CD4-positive, alpha-beta memory T cell (primary cell): ENCODE measurements at regions not wholly inside any gene's neighbourhood (a gene's known extent, or its start where the extent isn't known, plus 50 kb on each side); places are given as distances from the start of the nearest gene placed in this dataset.

Experiments used
- CTCF ChIA-PET: fragments of 350-600 bp; sonication (Branson Sonifier 250); formaldehyde crosslinking; loops from one replicate; lab custom pipeline; 2021; ENCODE audit warnings: inconsistent platforms; ENCODE audit not compliant: partially characterized antibody; lab: Charles Lee
- POLR2A ChIA-PET: fragments of 350-600 bp; sonication (Branson Sonifier 250); formaldehyde crosslinking; loops from one replicate; lab custom pipeline; 2021; ENCODE audit not compliant: partially characterized antibody; lab: Charles Lee
- DNase-seq, 5 donors: peaks; one replicate each; pipeline versions ENCODE4 v3.0.0 to v3.0.0-alpha.2; 2020 to 2022; ENCODE audit warnings: mixed read lengths in 1 of 5
- H3K27ac ChIP-seq: one replicate; pipeline ENCODE4 v1.7.0; 2013; ENCODE audit warnings: low read depth, low read length
- H3K27me3 ChIP-seq: 2 replicates; pipeline ENCODE4 v1.7.0; 2013; ENCODE audit warnings: mild to moderate bottlenecking, low read length, moderate library complexity; ENCODE audit not compliant: insufficient read depth
- H3K36me3 ChIP-seq: 2 replicates; pipeline ENCODE4 v1.7.0; 2013; ENCODE audit warnings: mild to moderate bottlenecking, low read length, moderate library complexity; ENCODE audit not compliant: insufficient read depth
- H3K4me1 ChIP-seq: 2 replicates; pipeline ENCODE4 v1.7.0; 2013; ENCODE audit warnings: mild to moderate bottlenecking, low read length, moderate library complexity; ENCODE audit not compliant: insufficient read depth
- H3K4me3 ChIP-seq, 2 donors: one replicate each; pipeline ENCODE4 v1.7.0; 2013; ENCODE audit warnings: low read length in 2 of 2, mild to moderate bottlenecking in 1 of 2
- H3K9me3 ChIP-seq, 2 donors: one replicate each; pipeline ENCODE4 v1.7.0; 2013; ENCODE audit warnings: low read length in 2 of 2, control low read depth in 1 of 2; ENCODE audit not compliant: control insufficient read depth in 1 of 2
- H3K27ac Mint-ChIP-seq, 7 donors: one replicate each; pipeline ENCODE4 v1.8.0; 2020 to 2021; ENCODE audit warnings: mixed read lengths in 7 of 7, mild to moderate bottlenecking in 6 of 7, inconsistent platforms in 3 of 7, moderate library complexity in 3 of 7
- H3K27me3 Mint-ChIP-seq, 2 donors: one replicate each; pipeline ENCODE4 v1.8.0; 2020 to 2021; ENCODE audit warnings: mixed read lengths in 2 of 2
- H3K36me3 Mint-ChIP-seq, 2 donors: one replicate each; pipeline ENCODE4 v1.8.0; 2020 to 2021; ENCODE audit warnings: mixed read lengths in 2 of 2, inconsistent platforms in 1 of 2, mild to moderate bottlenecking in 1 of 2
- H3K4me1 Mint-ChIP-seq, 4 donors: one replicate each; pipeline ENCODE4 v1.8.0; 2020 to 2021; ENCODE audit warnings: mixed read lengths in 4 of 4, mild to moderate bottlenecking in 1 of 4
- H3K4me3 Mint-ChIP-seq, 8 donors: one replicate each; pipeline ENCODE4 v1.8.0; 2020 to 2021; ENCODE audit warnings: mixed read lengths in 8 of 8, mild to moderate bottlenecking in 7 of 8, moderate library complexity in 6 of 8, inconsistent platforms in 3 of 8
- H3K9me3 Mint-ChIP-seq, 8 donors: one replicate each; pipeline ENCODE4 v1.8.0; 2020 to 2021; ENCODE audit warnings: mixed read lengths in 8 of 8, mild to moderate bottlenecking in 5 of 8, inconsistent platforms in 3 of 8, moderate library complexity in 1 of 8
- intact Hi-C: fragments of 100-400 bp; cut with micrococcal nuclease; formaldehyde crosslinking; loops from one replicate; pipeline ENCODE4 v1.15.1; 2023

DNA sequence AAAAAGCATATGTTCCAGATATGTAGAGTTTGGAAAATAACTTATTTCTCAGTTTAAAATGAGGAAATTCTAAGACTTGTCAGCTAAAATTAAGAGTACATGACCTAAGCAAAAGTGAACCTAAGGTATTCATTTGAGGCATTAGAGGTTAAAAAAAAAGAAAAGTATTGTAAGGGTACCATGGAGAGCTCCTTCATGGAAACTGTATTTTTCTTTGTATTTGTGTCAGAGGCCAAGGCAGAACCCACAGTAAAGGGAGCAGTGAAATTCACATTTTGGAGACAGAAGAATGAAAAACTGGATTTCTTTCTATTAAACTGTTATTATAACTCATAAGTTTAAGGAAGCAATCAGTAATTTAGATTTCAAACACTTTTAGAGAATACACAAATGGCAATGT, 1494.8 kb downstream of the KCNT2 start:
- Histone ChIP-seq H3K27ac (no peak overlapping the region), H3K4me1 (no peaks in the 10 kb centered on the region), H3K27me3 (no peaks in the 10 kb centered on the region), H3K36me3 (no peaks in the 10 kb centered on the region), H3K9me3 (no peaks in the 10 kb centered on the region), H3K4me3 (no peak overlapping the region)
- no peak overlapping the region for H3K4me3 Mint-ChIP-seq
- H3K27ac Mint-ChIP-seq = no peak overlapping the region
- CTCF ChIA-PET = no interaction called here
- intact Hi-C loops = no loop called here
- POLR2A ChIA-PET = no interaction called here
- H3K36me3 Mint-ChIP-seq = no peaks in the 10 kb centered on the region
- H3K27me3 Mint-ChIP-seq = peaks cover 0 to 1% of the 10 kb centered on the region in 2 donors
- no peak for DNase-seq
- H3K9me3 Mint-ChIP-seq = peaks cover 0 to 4% (median under 1%) of the 10 kb centered on the region in 8 donors
- H3K4me1 Mint-ChIP-seq = no peaks in the 10 kb centered on the region

DNA sequence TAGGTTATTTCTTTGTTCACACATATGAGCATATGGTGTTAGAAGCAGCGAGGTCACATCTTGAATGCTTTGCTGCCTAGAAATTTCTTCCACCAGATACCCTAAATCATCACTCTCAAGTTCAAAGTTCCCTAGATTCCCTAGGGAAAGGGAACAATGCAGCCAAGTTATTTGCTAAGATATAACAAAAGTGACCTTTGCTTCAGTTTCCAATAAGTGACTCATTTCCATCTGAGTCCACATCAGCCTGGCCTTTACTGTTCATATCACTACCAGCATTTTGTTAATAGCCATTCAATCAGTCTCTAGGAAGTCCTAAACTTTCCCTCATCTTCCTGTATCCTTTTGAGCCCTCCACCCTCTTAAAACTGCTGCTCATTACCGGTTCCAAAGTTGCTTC, 1502.5 kb downstream of the KCNT2 start:
- H3K27me3 Mint-ChIP-seq = peaks cover 0 to 5% of the 10 kb centered on the region in 2 donors
- intact Hi-C loops = no loop called here
- ChIA-PET POLR2A (no interaction called here), CTCF (no interaction called here)
- no peak overlapping the region for H3K4me3 Mint-ChIP-seq
- H3K27ac Mint-ChIP-seq = no peak overlapping the region
- Histone ChIP-seq H3K36me3 (no peaks in the 10 kb centered on the region), H3K9me3 (no peaks in the 10 kb centered on the region), H3K4me1 (no peaks in the 10 kb centered on the region), H3K27me3 (no peaks in the 10 kb centered on the region), H3K4me3 (no peak overlapping the region), H3K27ac (no peak overlapping the region)
- peaks cover 0 to 21% (median 12%) of the 10 kb centered on the region in 8 donors for H3K9me3 Mint-ChIP-seq
- H3K36me3 Mint-ChIP-seq = no peaks in the 10 kb centered on the region
- DNase-seq = no peak
- H3K4me1 Mint-ChIP-seq = no peaks in the 10 kb centered on the region

GRCh38 chr1:195105281-195105680, 1503.0 kb downstream of the KCNT2 start:
- Histone ChIP-seq H3K9me3 (no peaks in the 10 kb centered on the region), H3K4me1 (no peaks in the 10 kb centered on the region), H3K27ac (no peak overlapping the region), H3K4me3 (no peak overlapping the region), H3K36me3 (no peaks in the 10 kb centered on the region), H3K27me3 (no peaks in the 10 kb centered on the region)
- no peaks in the 10 kb centered on the region for H3K4me1 Mint-ChIP-seq
- POLR2A ChIA-PET = no interaction called here
- no peak overlapping the region for H3K4me3 Mint-ChIP-seq
- H3K36me3 Mint-ChIP-seq = no peaks in the 10 kb centered on the region
- H3K27ac Mint-ChIP-seq = no peak overlapping the region
- CTCF ChIA-PET = no interaction called here
- peaks cover 0 to 5% of the 10 kb centered on the region in 2 donors for H3K27me3 Mint-ChIP-seq
- no peak for DNase-seq
- intact Hi-C loops = no loop called here
- H3K9me3 Mint-ChIP-seq = peaks cover 0 to 21% (median 12%) of the 10 kb centered on the region in 8 donors

DNA sequence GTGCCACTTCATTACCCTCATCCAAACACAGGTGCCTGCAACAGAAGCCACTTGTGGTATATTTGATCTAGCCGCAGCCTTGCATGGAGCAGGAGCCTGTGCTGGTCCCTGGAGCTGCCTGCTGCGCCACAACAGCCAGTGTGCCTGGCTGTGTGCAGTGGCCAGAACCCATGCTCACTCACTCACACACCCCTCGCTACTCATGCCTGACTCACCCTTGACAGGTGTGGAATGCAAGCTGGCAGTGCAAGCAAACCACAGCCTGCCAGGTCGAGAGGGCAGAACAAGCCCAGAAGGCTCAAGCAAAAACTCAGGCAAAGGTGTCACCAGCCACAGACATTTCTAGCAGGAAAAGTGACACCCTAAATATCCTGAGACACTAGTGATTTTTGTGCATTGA, 1510.9 kb downstream of the KCNT2 start:
- Histone ChIP-seq H3K27ac (no peak overlapping the region), H3K4me3 (no peak overlapping the region), H3K27me3 (no peaks in the 10 kb centered on the region), H3K9me3 (no peaks in the 10 kb centered on the region), H3K36me3 (no peaks in the 10 kb centered on the region), H3K4me1 (no peaks in the 10 kb centered on the region)
- no peaks in the 10 kb centered on the region for H3K36me3 Mint-ChIP-seq
- no peak overlapping the region for H3K27ac Mint-ChIP-seq
- no peaks in the 10 kb centered on the region for H3K9me3 Mint-ChIP-seq
- H3K4me1 Mint-ChIP-seq = no peaks in the 10 kb centered on the region
- no peak overlapping the region for H3K4me3 Mint-ChIP-seq
- no peak for DNase-seq
- ChIA-PET CTCF (no interaction called here), POLR2A (no interaction called here)
- intact Hi-C loops = no loop called here
- peaks cover 0 to 1% of the 10 kb centered on the region in 2 donors for H3K27me3 Mint-ChIP-seq

DNA sequence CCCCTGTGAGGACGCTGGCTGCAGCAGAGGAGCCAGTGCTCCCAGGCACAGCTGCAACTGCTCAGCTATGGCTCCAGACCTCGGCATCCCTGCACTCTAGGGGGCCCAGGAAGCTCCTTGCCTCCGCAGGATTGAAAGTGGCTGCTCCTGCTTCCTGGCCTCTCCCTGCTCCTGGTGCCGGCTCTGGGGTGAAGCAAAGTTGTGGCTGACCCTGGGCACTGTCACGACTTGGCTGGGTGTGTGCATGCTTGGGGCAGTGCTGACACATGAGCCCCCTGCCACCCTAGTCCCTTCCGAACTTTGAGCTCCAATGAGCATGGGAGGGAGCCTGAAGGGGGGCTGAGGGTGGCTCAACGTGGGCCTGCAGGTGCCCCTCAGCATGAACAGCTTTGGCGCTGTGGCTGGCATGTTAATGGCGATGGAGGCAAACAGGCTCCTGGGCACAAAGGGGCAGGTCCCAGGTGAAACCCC, 1512.2 kb downstream of the KCNT2 start:
- no peaks in the 10 kb centered on the region for H3K4me1 ChIP-seq
- ChIA-PET POLR2A (no interaction called here), CTCF (no interaction called here)
- no peak overlapping the region for H3K27ac ChIP-seq
- DNase-seq = no peak
- no peaks in the 10 kb centered on the region for H3K4me1 Mint-ChIP-seq
- no peaks in the 10 kb centered on the region for H3K27me3 ChIP-seq
- no peaks in the 10 kb centered on the region for H3K9me3 Mint-ChIP-seq
- H3K36me3 Mint-ChIP-seq = no peaks in the 10 kb centered on the region
- no peaks in the 10 kb centered on the region for H3K36me3 ChIP-seq
- intact Hi-C loops = no loop called here
- H3K27ac Mint-ChIP-seq = no peak overlapping the region
- no peak overlapping the region for H3K4me3 Mint-ChIP-seq
- peaks cover 0 to 3% of the 10 kb centered on the region in 2 donors for H3K27me3 Mint-ChIP-seq
- no peaks in the 10 kb centered on the region for H3K9me3 ChIP-seq
- no peak overlapping the region for H3K4me3 ChIP-seq

DNA sequence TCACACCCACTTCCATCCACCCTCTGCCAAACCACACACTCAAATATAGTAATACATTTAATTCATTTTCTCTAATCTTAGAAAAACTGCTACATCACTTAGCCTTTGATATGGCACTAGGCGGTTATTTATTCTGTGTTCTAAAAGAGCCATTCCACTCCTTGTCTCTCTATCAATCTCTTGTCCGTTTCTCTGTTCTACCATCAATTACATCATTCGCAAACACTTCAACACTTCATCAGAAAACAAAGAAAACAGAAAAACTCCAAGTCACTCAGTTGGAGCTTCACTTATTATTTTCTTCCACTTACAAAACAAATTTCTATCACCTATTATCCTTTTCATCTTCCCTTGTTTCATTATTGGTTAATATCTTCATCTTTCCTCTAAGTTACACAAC, 1523.0 kb downstream of the KCNT2 start:
- no peaks in the 10 kb centered on the region for H3K36me3 ChIP-seq
- no peaks in the 10 kb centered on the region for H3K4me1 ChIP-seq
- no peak overlapping the region for H3K27ac ChIP-seq
- DNase-seq = no peak
- H3K4me1 Mint-ChIP-seq = no peaks in the 10 kb centered on the region
- H3K27ac Mint-ChIP-seq = no peak overlapping the region
- no peaks in the 10 kb centered on the region for H3K36me3 Mint-ChIP-seq
- ChIA-PET POLR2A (no interaction called here), CTCF (no interaction called here)
- H3K27me3 Mint-ChIP-seq = no peaks in the 10 kb centered on the region
- no peak overlapping the region for H3K4me3 ChIP-seq
- intact Hi-C loops = no loop called here
- no peaks in the 10 kb centered on the region for H3K27me3 ChIP-seq
- H3K9me3 ChIP-seq = no peaks in the 10 kb centered on the region
- H3K9me3 Mint-ChIP-seq = peaks cover 0 to 1% (median 0%) of the 10 kb centered on the region in 8 donors
- no peak overlapping the region for H3K4me3 Mint-ChIP-seq

DNA sequence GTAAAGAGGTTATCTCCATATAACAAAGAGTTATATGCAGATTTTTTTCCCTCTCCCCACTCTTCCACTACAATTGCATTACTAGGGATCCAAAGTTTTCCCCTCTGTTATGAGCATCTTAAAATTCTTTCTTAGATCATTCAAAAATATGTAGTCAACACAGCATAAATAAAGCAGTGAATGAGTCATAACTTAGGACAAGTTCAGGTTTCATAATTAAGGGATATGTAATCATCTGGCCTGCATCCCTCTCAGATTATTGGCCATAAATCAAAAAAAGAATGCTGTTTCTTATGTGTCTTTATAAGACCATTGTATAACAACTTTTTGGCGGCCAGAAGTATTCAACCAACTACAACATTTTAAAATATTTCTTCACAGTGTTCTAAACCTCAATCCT, 1526.1 kb downstream of the KCNT2 start:
- peaks cover 0 to 1% (median 0%) of the 10 kb centered on the region in 8 donors for H3K9me3 Mint-ChIP-seq
- ChIA-PET POLR2A (no interaction called here), CTCF (no interaction called here)
- Histone ChIP-seq H3K9me3 (no peaks in the 10 kb centered on the region), H3K4me3 (no peak overlapping the region), H3K4me1 (no peaks in the 10 kb centered on the region), H3K27ac (no peak overlapping the region), H3K27me3 (no peaks in the 10 kb centered on the region), H3K36me3 (no peaks in the 10 kb centered on the region)
- H3K27me3 Mint-ChIP-seq = no peaks in the 10 kb centered on the region
- no peak for DNase-seq
- H3K4me3 Mint-ChIP-seq = no peak overlapping the region
- no peaks in the 10 kb centered on the region for H3K36me3 Mint-ChIP-seq
- intact Hi-C loops = no loop called here
- H3K4me1 Mint-ChIP-seq = no peaks in the 10 kb centered on the region
- H3K27ac Mint-ChIP-seq = no peak overlapping the region

- Mint-ChIP-seq H3K4me1 (no peaks in the 10 kb centered on the region), H3K9me3 (peaks cover 0 to 1% (median 0%) of the 10 kb centered on the region in 8 donors), H3K36me3 (no peaks in the 10 kb centered on the region), H3K4me3 (no peak overlapping the region), H3K27ac (no peak overlapping the region), H3K27me3 (peaks cover 0 to 1% of the 10 kb centered on the region in 2 donors)
- no peak overlapping the region for H3K27ac ChIP-seq
- POLR2A ChIA-PET = no interaction called here
- no peaks in the 10 kb centered on the region for H3K27me3 ChIP-seq
- no peaks in the 10 kb centered on the region for H3K9me3 ChIP-seq
- no peaks in the 10 kb centered on the region for H3K36me3 ChIP-seq
- intact Hi-C loops = no loop called here
- no peak for DNase-seq
- H3K4me1 ChIP-seq = no peaks in the 10 kb centered on the region
- CTCF ChIA-PET = no interaction called here
- no peak overlapping the region for H3K4me3 ChIP-seq
These were observed 1531.6 kb downstream of the KCNT2 start for GRCh38 chr1:195076682-195077081.
